Trophoblast cell (in vitro differentiated cells and primary cell): ENCODE measurements at regions not wholly inside any gene's neighbourhood (a gene's known extent, or its start where the extent isn't known, plus 50 kb on each side); places are given as distances from the start of the nearest gene placed in this dataset.

ENCODE experiments used
- DNase-seq, 2 donors: peaks; one replicate each; pipeline ENCODE4 v3.0.0-alpha.2; 2016
- H2AFZ ChIP-seq: 2 replicates; pipeline ENCODE4 v1.6.1; 2013; ENCODE audit warnings: low read length, moderate library complexity, mild to moderate bottlenecking; ENCODE audit not compliant: insufficient read depth, poor library complexity
- H2AK5ac ChIP-seq: 2 replicates; pipeline ENCODE4 v1.6.1; 2013; ENCODE audit warnings: mild to moderate bottlenecking, low read length
- H2BK120ac ChIP-seq: 2 replicates; pipeline ENCODE4 v1.6.1; 2013; ENCODE audit warnings: low read length, mild to moderate bottlenecking, moderate library complexity; ENCODE audit not compliant: insufficient read depth, poor library complexity
- H2BK12ac ChIP-seq: 2 replicates; pipeline ENCODE4 v1.6.1; 2013; ENCODE audit warnings: mild to moderate bottlenecking, low read length, moderate library complexity
- H2BK5ac ChIP-seq: 2 replicates; pipeline ENCODE4 v1.6.1; 2013; ENCODE audit warnings: low read length, low read depth, moderate library complexity, mild to moderate bottlenecking; ENCODE audit not compliant: poor library complexity
- H3K14ac ChIP-seq: 2 replicates; pipeline ENCODE4 v1.6.1; 2013; ENCODE audit warnings: mild to moderate bottlenecking, low read length
- H3K18ac ChIP-seq: 2 replicates; pipeline ENCODE4 v1.6.1; 2013; ENCODE audit warnings: mild to moderate bottlenecking, low read length
- H3K23ac ChIP-seq: 2 replicates; pipeline ENCODE4 v1.6.1; 2013; ENCODE audit warnings: low read length
- H3K27ac ChIP-seq: 2 replicates; pipeline ENCODE4 v1.5.1; 2013; ENCODE audit warnings: low read depth, mild to moderate bottlenecking, inconsistent platforms, low read length, moderate library complexity
- H3K27me3 ChIP-seq: 2 replicates; pipeline ENCODE4 v1.6.1; 2013; ENCODE audit warnings: inconsistent platforms, mild to moderate bottlenecking, low read length, moderate library complexity; ENCODE audit not compliant: insufficient read depth
- H3K36me3 ChIP-seq, 2 experiments: 1 replicate in 1 of 2; 2 replicates in 1 of 2; pipeline ENCODE4 v1.6.1; 2013; ENCODE audit warnings: low read length in 2 of 2, mild to moderate bottlenecking in 2 of 2, moderate library complexity in 1 of 2; ENCODE audit not compliant: insufficient read depth in 2 of 2, control insufficient read depth in 1 of 2
- H3K4ac ChIP-seq: 2 replicates; pipeline ENCODE4 v1.6.1; 2013; ENCODE audit warnings: low read depth, mild to moderate bottlenecking, low read length, moderate library complexity
- H3K4me1 ChIP-seq, 2 experiments: 1 replicate in 1 of 2; 2 replicates in 1 of 2; pipeline ENCODE4 v1.6.1; 2013; ENCODE audit warnings: low read length in 2 of 2, mild to moderate bottlenecking in 2 of 2, moderate library complexity in 1 of 2; ENCODE audit not compliant: insufficient read depth in 2 of 2, control insufficient read depth in 1 of 2
- H3K4me2 ChIP-seq: 2 replicates; pipeline ENCODE4 v1.6.1; 2013; ENCODE audit warnings: inconsistent platforms, mild to moderate bottlenecking, low read length, moderate library complexity
- H3K4me3 ChIP-seq: 2 replicates; pipeline ENCODE4 v1.5.1; 2013; ENCODE audit warnings: mild to moderate bottlenecking, low read depth, low read length, inconsistent platforms
- H3K79me1 ChIP-seq: one replicate; pipeline ENCODE4 v1.6.1; 2013; ENCODE audit warnings: low read length
- H3K79me2 ChIP-seq: 2 replicates; pipeline ENCODE4 v1.6.1; 2013; ENCODE audit warnings: low read length, mild to moderate bottlenecking; ENCODE audit not compliant: control insufficient read depth, insufficient read depth, poor library complexity
- H3K9ac ChIP-seq: 2 replicates; pipeline ENCODE4 v1.6.1; 2013; ENCODE audit warnings: mild to moderate bottlenecking, low read length
- H3K9me3 ChIP-seq: 2 replicates; pipeline ENCODE4 v1.6.1; 2013; ENCODE audit warnings: low read depth, mild to moderate bottlenecking, control low read depth, inconsistent platforms, low read length; ENCODE audit not compliant: insufficient read depth
- H4K12ac ChIP-seq: 2 replicates; pipeline ENCODE4 v1.6.1; 2013; ENCODE audit warnings: low read depth, mild to moderate bottlenecking, low read length, moderate library complexity
- H4K8ac ChIP-seq: 2 replicates; pipeline ENCODE4 v1.6.1; 2013; ENCODE audit warnings: low read depth, mild to moderate bottlenecking, low read length, moderate library complexity
- H4K91ac ChIP-seq: one replicate; pipeline ENCODE4 v1.6.1; 2013; ENCODE audit warnings: low read depth, mild to moderate bottlenecking, low read length, moderate library complexity
- WGBS: extraction: QIAGEN DNeasy Blood & Tissue Kit; methylation state at CpG from one replicate; pipeline ENCODE4 v1.1.7; 2013; ENCODE audit warnings: missing lambda C conversion rate; ENCODE audit not compliant: insufficient read length, insufficient coverage; ENCODE audit errors: extremely low coverage; 5-methylcytosine and 5-hydroxymethylcytosine counted together

DNA sequence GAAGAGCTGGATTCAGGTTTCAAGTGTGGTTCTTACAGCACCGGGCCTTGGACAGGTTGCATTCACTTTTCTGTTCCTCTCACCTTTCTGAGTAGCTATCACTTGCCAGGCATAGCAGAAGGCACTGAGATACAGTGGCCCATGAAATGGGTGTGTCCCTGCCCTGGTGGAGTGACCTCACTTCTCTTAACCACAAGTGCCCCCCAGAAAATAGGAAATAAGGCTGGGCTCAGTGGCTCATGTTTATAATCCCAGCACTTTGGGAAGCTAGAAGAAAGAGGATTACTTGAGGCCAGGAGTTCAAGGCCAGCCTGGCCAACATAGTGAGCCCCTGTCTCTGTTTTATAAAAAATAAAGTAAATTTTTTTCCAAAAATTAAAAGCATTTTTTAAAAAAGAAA, 101.7 kb upstream of the KIT start:
- no peak overlapping the region for H3K9ac ChIP-seq
- H4K12ac ChIP-seq = no peak overlapping the region
- H4K91ac ChIP-seq = no peak overlapping the region
- no peak overlapping the region for H2BK5ac ChIP-seq
- H3K79me1 ChIP-seq = no peaks in the 10 kb centered on the region
- no peaks in the 10 kb centered on the region for H3K4me1 ChIP-seq
- H3K36me3 ChIP-seq = no peaks in the 10 kb centered on the region
- no peak overlapping the region for H3K27ac ChIP-seq
- no peak overlapping the region for H2BK12ac ChIP-seq
- H3K14ac ChIP-seq = no peak overlapping the region
- H3K9me3 ChIP-seq = peaks cover 4% of the 10 kb centered on the region
- DNase-seq = no peak
- no peak overlapping the region for H3K4me2 ChIP-seq
- H4K8ac ChIP-seq = no peak overlapping the region
- H2BK120ac ChIP-seq = no peak overlapping the region
- H2AFZ ChIP-seq = no peak overlapping the region
- WGBS = no CpG with 5 or more reads among the region's 1 CpG
- no peak overlapping the region for H3K23ac ChIP-seq
- H3K27me3 ChIP-seq = no peaks in the 10 kb centered on the region
- H3K4me3 ChIP-seq = no peak overlapping the region
- H3K4ac ChIP-seq = no peak overlapping the region
- H2AK5ac ChIP-seq = no peak overlapping the region
- H3K18ac ChIP-seq = no peak overlapping the region
- no peaks in the 10 kb centered on the region for H3K79me2 ChIP-seq

DNA sequence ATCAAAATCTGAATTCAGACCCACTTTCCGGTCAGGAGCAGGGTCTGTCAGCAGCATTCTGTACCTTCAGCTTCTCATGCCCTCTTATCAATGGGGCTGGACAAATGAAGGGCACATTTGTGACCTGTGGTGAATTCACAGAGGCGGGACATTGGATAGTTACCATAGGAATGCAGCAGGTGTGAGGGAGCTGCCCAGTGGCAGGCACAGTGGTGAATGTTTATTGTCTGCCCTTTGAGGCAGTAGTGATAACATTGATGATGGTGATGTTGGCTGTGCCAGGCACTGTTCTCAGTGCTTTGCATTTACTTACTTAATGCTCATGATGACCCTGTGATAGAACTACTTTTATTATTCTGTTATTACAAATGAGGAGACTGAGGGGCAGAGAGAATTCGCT, 101.2 kb upstream of the KIT start:
- no peak overlapping the region for H3K4ac ChIP-seq
- H3K79me2 ChIP-seq = no peaks in the 10 kb centered on the region
- H4K12ac ChIP-seq = no peak overlapping the region
- H3K36me3 ChIP-seq = no peaks in the 10 kb centered on the region
- no peak overlapping the region for H2AFZ ChIP-seq
- no peak overlapping the region for H4K8ac ChIP-seq
- H3K18ac ChIP-seq = no peak overlapping the region
- H3K9me3 ChIP-seq = peaks cover 4% of the 10 kb centered on the region
- no peak overlapping the region for H3K4me3 ChIP-seq
- H3K27me3 ChIP-seq = no peaks in the 10 kb centered on the region
- no peak overlapping the region for H3K4me2 ChIP-seq
- H2BK5ac ChIP-seq = no peak overlapping the region
- no peak overlapping the region for H3K23ac ChIP-seq
- H3K79me1 ChIP-seq = no peaks in the 10 kb centered on the region
- no CpG with 5 or more reads among the region's 3 CpGs for WGBS
- no peak overlapping the region for H2BK12ac ChIP-seq
- no peak overlapping the region for H4K91ac ChIP-seq
- H3K9ac ChIP-seq = no peak overlapping the region
- no peak overlapping the region for H2AK5ac ChIP-seq
- no peak overlapping the region for H3K27ac ChIP-seq
- no peaks in the 10 kb centered on the region for H3K4me1 ChIP-seq
- H2BK120ac ChIP-seq = no peak overlapping the region
- no peak for DNase-seq
- H3K14ac ChIP-seq = no peak overlapping the region

DNA sequence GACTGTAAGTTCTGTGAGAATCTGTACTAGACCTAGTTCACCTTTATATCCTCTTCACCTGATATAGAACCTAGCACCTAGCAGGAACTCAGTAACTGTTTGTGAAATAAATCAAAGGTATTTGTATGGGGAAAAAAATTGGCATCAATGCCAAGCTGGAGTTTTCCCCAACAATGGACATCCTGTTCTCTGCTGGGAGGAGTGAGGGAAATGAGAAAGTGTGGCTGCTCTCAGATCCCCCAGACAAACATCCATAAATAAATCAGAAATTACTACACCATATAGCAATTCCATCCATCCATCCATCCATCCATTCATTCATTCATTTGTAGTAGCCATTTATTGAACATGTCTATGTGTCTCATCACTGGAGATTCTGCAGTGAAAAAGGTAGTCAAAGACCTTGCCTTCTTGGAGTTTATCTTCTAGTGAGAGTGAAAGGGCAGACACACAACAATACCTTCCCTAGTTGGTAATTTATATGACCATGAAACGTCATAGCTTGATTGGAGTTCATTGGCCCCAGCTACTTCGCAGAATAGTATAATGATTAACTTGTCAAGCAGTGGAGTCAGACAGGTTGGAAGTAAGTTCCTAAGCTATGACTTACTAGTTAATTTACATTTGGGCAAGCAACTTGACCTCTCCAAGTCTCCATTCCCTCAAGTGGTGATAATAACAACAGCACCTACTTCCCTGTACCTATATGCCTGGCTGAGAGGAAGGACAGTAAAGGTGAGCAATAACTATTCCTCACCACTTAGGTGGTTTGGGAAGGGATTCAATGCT, 98.7 kb upstream of the KIT start:
- no peak overlapping the region for H3K4me2 ChIP-seq
- H3K18ac ChIP-seq = no peak overlapping the region
- H3K4ac ChIP-seq = no peak overlapping the region
- no peak overlapping the region for H4K12ac ChIP-seq
- no peaks in the 10 kb centered on the region for H3K79me2 ChIP-seq
- no peaks in the 10 kb centered on the region for H3K4me1 ChIP-seq
- H2BK12ac ChIP-seq = no peak overlapping the region
- no CpG with 5 or more reads among the region's 2 CpGs for WGBS
- no peak overlapping the region for H2AFZ ChIP-seq
- H3K36me3 ChIP-seq = no peaks in the 10 kb centered on the region
- no peak overlapping the region for H2BK120ac ChIP-seq
- H3K4me3 ChIP-seq = no peak overlapping the region
- no peak overlapping the region for H3K23ac ChIP-seq
- no peak overlapping the region for H4K91ac ChIP-seq
- H3K27me3 ChIP-seq = no peaks in the 10 kb centered on the region
- DNase-seq = no peak
- no peak overlapping the region for H3K9ac ChIP-seq
- no peak overlapping the region for H4K8ac ChIP-seq
- peaks cover 4% of the 10 kb centered on the region for H3K9me3 ChIP-seq
- H3K14ac ChIP-seq = no peak overlapping the region
- H2BK5ac ChIP-seq = no peak overlapping the region
- no peak overlapping the region for H2AK5ac ChIP-seq
- no peak overlapping the region for H3K27ac ChIP-seq
- H3K79me1 ChIP-seq = no peaks in the 10 kb centered on the region

DNA sequence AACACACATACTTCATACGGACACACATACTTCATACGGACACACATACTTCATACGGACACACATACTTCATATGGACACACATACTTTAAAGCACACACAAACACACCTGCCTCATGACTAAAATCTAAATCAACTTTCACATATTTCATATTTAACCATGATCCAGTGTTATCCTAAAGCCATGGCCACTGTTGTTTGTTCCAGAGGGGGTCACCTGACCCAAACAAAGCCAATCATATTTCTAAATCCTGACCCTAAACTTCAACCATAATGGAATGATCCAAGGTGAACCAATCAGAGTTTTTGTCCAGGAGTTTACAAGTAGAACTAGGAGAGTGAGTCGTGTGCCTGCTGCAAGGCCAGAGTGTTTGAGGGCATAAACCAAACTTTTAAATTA, 97.2 kb upstream of the KIT start:
- Histone ChIP-seq H3K4me2 (no peak overlapping the region), H2BK12ac (no peak overlapping the region), H3K4me1 (no peaks in the 10 kb centered on the region), H3K4me3 (no peak overlapping the region), H3K27me3 (no peaks in the 10 kb centered on the region), H4K91ac (no peak overlapping the region), H3K79me1 (no peaks in the 10 kb centered on the region), H4K12ac (no peak overlapping the region), H2BK5ac (no peak overlapping the region), H3K79me2 (no peaks in the 10 kb centered on the region), H3K18ac (no peak overlapping the region), H3K14ac (no peak overlapping the region), H2AFZ (no peak overlapping the region), H3K9me3 (peaks cover 4% of the 10 kb centered on the region), H3K9ac (no peak overlapping the region), H2BK120ac (no peak overlapping the region), H4K8ac (no peak overlapping the region), H2AK5ac (no peak overlapping the region), H3K4ac (no peak overlapping the region), H3K23ac (no peak overlapping the region), H3K27ac (no peak overlapping the region), H3K36me3 (no peaks in the 10 kb centered on the region)
- no peak for DNase-seq
- no CpG with 5 or more reads among the region's 4 CpGs for WGBS
